ENCODE measurements at regions not wholly inside any gene's neighbourhood (a gene's known extent, or its start where the extent isn't known, plus 50 kb on each side); places are given as distances from the start of the nearest gene placed in this dataset.

DNA sequence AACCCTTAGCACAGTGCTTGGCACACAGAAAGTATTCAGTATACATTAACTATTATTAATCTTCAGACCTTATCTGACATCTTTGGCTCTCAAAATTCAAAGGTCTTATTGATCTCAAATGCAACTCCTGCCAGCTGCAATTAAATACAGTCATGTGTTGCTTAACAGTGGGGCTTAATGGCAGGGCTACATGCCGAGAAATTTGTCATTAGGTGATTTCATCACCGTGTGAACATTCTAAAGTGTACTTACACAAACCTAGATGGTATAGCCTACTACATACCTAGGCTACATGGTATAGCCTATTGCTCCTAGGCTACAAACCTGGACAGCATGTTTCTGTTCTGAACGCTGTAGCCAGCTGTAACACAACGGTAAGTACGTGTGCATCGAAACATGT, 156.3 kb upstream of the TMCC3 start:
- DNase-seq (ENCODE audit: low spot score), result no peak
- intact Hi-C loops (cut with micrococcal nuclease; ENCODE audit: unreplicated experiment), result no loop called here
- POLR2A ChIA-PET (ENCODE audit: low non-redundant PET), result no interaction called here
- no peaks in the 10 kb centered on the region for H3K9me3 ChIP-seq (ENCODE audit: low read depth, low read length, poor library complexity, severe bottlenecking)
- CTCF ChIA-PET, result no interaction called here
- no peak overlapping the region for H3K4me3 ChIP-seq (ENCODE audit: low read depth, low read length, poor library complexity, severe bottlenecking)
- peaks cover 6% of the 10 kb centered on the region for H3K4me1 ChIP-seq (ENCODE audit: insufficient read depth, low read length, poor library complexity, severe bottlenecking)
- H3K27ac ChIP-seq (ENCODE audit: low read depth, low read length, poor library complexity, severe bottlenecking), result peak overlapping the region; percentile 16
- BruUV-seq (replicated peaks), result no TSS peak
- TF ChIP-seq EZH2 (IDR thresholded peaks at IDR 0.05; ENCODE audit: borderline replicate concordance, low read depth, low read length, poor library complexity, severe bottlenecking), result no peak
- TF ChIP-seq, protein P1, sequence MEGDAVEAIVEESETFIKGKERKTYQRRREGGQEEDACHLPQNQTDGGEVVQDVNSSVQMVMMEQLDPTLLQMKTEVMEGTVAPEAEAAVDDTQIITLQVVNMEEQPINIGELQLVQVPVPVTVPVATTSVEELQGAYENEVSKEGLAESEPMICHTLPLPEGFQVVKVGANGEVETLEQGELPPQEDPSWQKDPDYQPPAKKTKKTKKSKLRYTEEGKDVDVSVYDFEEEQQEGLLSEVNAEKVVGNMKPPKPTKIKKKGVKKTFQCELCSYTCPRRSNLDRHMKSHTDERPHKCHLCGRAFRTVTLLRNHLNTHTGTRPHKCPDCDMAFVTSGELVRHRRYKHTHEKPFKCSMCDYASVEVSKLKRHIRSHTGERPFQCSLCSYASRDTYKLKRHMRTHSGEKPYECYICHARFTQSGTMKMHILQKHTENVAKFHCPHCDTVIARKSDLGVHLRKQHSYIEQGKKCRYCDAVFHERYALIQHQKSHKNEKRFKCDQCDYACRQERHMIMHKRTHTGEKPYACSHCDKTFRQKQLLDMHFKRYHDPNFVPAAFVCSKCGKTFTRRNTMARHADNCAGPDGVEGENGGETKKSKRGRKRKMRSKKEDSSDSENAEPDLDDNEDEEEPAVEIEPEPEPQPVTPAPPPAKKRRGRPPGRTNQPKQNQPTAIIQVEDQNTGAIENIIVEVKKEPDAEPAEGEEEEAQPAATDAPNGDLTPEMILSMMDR (conservative IDR thresholded peaks at IDR 0.05; ENCODE audit: low read depth, low read length), result no peak
- no peaks in the 10 kb centered on the region for H3K36me3 ChIP-seq (ENCODE audit: insufficient read depth, low read length, poor library complexity, severe bottlenecking)
- no peaks in the 10 kb centered on the region for H3K27me3 ChIP-seq (replicated peaks; ENCODE audit: insufficient read depth, low read depth, low read length, poor library complexity)

- Histone ChIP-seq H3K4me3 (ENCODE audit: low read depth, low read length, poor library complexity, severe bottlenecking) (no peak overlapping the region), H3K27ac (ENCODE audit: low read depth, low read length, poor library complexity, severe bottlenecking) (peak overlapping the region; percentile 45), H3K4me1 (ENCODE audit: insufficient read depth, low read length, poor library complexity, severe bottlenecking) (peaks cover 6% of the 10 kb centered on the region), H3K9me3 (ENCODE audit: low read depth, low read length, poor library complexity, severe bottlenecking) (no peaks in the 10 kb centered on the region), H3K27me3 (replicated peaks; ENCODE audit: insufficient read depth, low read depth, low read length, poor library complexity) (no peaks in the 10 kb centered on the region), H3K36me3 (ENCODE audit: insufficient read depth, low read length, poor library complexity, severe bottlenecking) (no peaks in the 10 kb centered on the region)
- TF ChIP-seq EZH2 (IDR thresholded peaks at IDR 0.05; ENCODE audit: borderline replicate concordance, low read depth, low read length, poor library complexity, severe bottlenecking), result no peak
- TF ChIP-seq, protein P1 (conservative IDR thresholded peaks at IDR 0.05; ENCODE audit: low read depth, low read length), result no peak
- ChIA-PET CTCF (no interaction called here), POLR2A (ENCODE audit: low non-redundant PET) (interaction anchor here (0.7 kb wide), 1 partner anchor 1051 kb away, joined by 17 read pairs; no protein-coding TSS in a partner anchor)
- BruUV-seq (replicated peaks), result no TSS peak
- intact Hi-C loops (cut with micrococcal nuclease; ENCODE audit: unreplicated experiment), result no loop called here
- DNase-seq (ENCODE audit: low spot score), result peak; percentile 64
Observed at GRCh38 chr12:94805749-94806529, 155.6 kb upstream of the TMCC3 start.

DNA sequence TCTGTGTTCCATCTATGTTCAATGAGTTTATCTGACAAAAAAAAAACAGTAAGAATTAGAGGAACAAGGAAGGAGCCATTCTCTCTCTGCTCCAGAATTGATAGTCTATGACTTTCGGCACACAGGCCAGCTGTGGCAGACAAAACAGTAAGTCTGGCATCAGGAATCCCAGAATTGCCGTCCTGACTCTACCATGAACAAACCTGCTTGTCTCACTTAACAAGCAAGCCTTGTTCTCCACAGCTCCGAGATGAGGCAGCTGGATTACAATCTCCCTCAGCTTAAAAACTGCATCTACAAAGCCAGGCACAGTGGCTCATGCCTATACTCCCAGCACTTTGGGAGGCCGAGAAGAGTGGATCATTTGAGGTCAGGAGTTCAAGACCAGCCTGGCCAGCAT, 153.6 kb upstream of the TMCC3 start:
- no peaks in the 10 kb centered on the region for H3K9me3 ChIP-seq (ENCODE audit: low read depth, low read length, poor library complexity, severe bottlenecking)
- no peaks in the 10 kb centered on the region for H3K27me3 ChIP-seq (replicated peaks; ENCODE audit: insufficient read depth, low read depth, low read length, poor library complexity)
- DNase-seq (ENCODE audit: low spot score), result no peak
- no peak overlapping the region for H3K4me3 ChIP-seq (ENCODE audit: low read depth, low read length, poor library complexity, severe bottlenecking)
- H3K4me1 ChIP-seq (ENCODE audit: insufficient read depth, low read length, poor library complexity, severe bottlenecking), result peaks cover 6% of the 10 kb centered on the region
- BruUV-seq (replicated peaks), result no TSS peak
- no peak for TF ChIP-seq EZH2 (IDR thresholded peaks at IDR 0.05; ENCODE audit: borderline replicate concordance, low read depth, low read length, poor library complexity, severe bottlenecking)
- TF ChIP-seq, protein P1 (conservative IDR thresholded peaks at IDR 0.05; ENCODE audit: low read depth, low read length), result no peak
- intact Hi-C loops (cut with micrococcal nuclease; ENCODE audit: unreplicated experiment), result no loop called here
- CTCF ChIA-PET, result interaction anchor here (0.6 kb wide), 1 partner anchor 83 kb away, joined by 4 read pairs; no protein-coding TSS in a partner anchor
- no peak overlapping the region for H3K27ac ChIP-seq (ENCODE audit: low read depth, low read length, poor library complexity, severe bottlenecking)
- H3K36me3 ChIP-seq (ENCODE audit: insufficient read depth, low read length, poor library complexity, severe bottlenecking), result no peaks in the 10 kb centered on the region
- POLR2A ChIA-PET (ENCODE audit: low non-redundant PET), result no interaction called here

All from A673 (cell line).